ENCODE measurements at regions not wholly inside any gene's neighbourhood (a gene's known extent, or its start where the extent isn't known, plus 50 kb on each side); places are given as distances from the start of the nearest gene placed in this dataset.

DNA sequence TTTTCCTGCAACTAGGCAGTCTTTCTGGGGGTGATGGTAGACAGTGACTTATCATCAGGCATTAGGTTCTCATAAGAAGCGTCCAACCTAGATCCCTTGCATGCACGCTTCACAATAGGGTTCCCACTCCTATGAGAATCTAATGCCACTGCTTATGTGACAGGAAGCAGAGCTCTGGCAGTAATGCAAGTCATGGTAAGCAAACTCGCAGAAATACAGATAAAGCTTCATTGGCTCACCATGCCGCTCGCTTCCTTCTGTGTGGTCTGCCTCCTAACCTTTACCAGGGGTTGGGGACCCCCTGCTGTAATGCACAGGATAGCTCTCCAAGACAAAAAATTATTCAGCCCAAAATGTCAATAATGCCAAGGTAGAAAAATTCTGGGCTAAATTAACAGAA lies 864.2 kb downstream of the TRHDE start:
- TF ChIP-seq, protein P1, sequence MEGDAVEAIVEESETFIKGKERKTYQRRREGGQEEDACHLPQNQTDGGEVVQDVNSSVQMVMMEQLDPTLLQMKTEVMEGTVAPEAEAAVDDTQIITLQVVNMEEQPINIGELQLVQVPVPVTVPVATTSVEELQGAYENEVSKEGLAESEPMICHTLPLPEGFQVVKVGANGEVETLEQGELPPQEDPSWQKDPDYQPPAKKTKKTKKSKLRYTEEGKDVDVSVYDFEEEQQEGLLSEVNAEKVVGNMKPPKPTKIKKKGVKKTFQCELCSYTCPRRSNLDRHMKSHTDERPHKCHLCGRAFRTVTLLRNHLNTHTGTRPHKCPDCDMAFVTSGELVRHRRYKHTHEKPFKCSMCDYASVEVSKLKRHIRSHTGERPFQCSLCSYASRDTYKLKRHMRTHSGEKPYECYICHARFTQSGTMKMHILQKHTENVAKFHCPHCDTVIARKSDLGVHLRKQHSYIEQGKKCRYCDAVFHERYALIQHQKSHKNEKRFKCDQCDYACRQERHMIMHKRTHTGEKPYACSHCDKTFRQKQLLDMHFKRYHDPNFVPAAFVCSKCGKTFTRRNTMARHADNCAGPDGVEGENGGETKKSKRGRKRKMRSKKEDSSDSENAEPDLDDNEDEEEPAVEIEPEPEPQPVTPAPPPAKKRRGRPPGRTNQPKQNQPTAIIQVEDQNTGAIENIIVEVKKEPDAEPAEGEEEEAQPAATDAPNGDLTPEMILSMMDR (IDR thresholded peaks at IDR 0.05), result no peak
- TF ChIP-seq POLR2AphosphoS5 (IDR thresholded peaks at IDR 0.05) (no peak), POLR2A (IDR thresholded peaks at IDR 0.05) (no peak)
